HEK293T (cell line): ENCODE measurements at regions not wholly inside any gene's neighbourhood (a gene's known extent, or its start where the extent isn't known, plus 50 kb on each side); places are given as distances from the start of the nearest gene placed in this dataset.

Experiments
- BHLHE40 ChIP-seq: fragments of 450-650 bp; IDR thresholded peaks from 2 replicates; pipeline ENCODE4 v1.6.1; 2016; ENCODE audit warnings: mild to moderate bottlenecking, moderate library complexity, borderline replicate concordance
- ELF4 ChIP-seq: fragments of 450-650 bp; IDR thresholded peaks from 2 replicates; pipeline ENCODE4 v1.6.1; 2017; ENCODE audit warnings: antibody characterized with exemption
- FOXA1 ChIP-seq: fragments of 450-650 bp; IDR thresholded peaks from 2 replicates; pipeline ENCODE4 v1.6.1; 2016; ENCODE audit warnings: mild to moderate bottlenecking
- FOXM1 ChIP-seq: fragments of 450-650 bp; IDR thresholded peaks from 2 replicates; pipeline ENCODE4 v1.6.1; 2017; ENCODE audit warnings: mild to moderate bottlenecking, borderline replicate concordance
- L3MBTL2 ChIP-seq: fragments of 450-650 bp; conservative IDR thresholded peaks from 2 replicates; pipeline ENCODE4 v1.6.1; 2016; ENCODE audit warnings: mild to moderate bottlenecking
- SP1 ChIP-seq: fragments of 450-650 bp; IDR thresholded peaks from 2 replicates; pipeline ENCODE4 v1.6.1; 2017
- ZNF384 ChIP-seq: fragments of 450-650 bp; IDR thresholded peaks from 2 replicates; pipeline ENCODE4 v1.6.1; 2016

DNA sequence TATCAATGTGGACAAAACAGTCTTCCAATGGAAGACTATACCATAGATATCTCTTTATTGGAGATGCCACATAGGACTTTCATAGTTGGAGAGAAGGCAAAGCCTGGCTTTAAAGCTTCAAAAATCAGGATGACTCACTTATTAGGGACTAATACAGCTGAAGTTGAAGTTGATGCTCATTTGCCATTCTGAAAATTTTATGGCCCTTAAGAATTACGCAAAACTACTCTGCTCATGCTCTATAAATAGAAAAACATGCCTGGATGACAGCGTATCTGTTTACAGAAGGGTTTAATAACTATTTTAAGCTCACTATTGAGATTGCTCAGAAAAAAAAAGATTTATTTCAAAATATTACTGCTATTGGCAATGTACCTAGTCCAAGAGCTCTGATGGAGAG is 155.5 kb upstream of the DST start:
- TF ChIP-seq FOXM1 (no peak), FOXA1 (no peak), SP1 (no peak), L3MBTL2 (no peak), ZNF384 (no peak), ELF4 (no peak), BHLHE40 (no peak)
